HepG2 (cell line): ENCODE measurements at regions not wholly inside any gene's neighbourhood (a gene's known extent, or its start where the extent isn't known, plus 50 kb on each side); places are given as distances from the start of the nearest gene placed in this dataset.

Experiments used
- ADNP ChIP-seq: sonication (generic); formaldehyde crosslinking; IDR thresholded peaks from 2 replicates; pipeline ENCODE4 v1.4.0; 2020; ENCODE audit warnings: missing genetic modification reagents
- DBP ChIP-seq: sonication (generic); formaldehyde crosslinking; IDR thresholded peaks from 2 replicates; pipeline ENCODE4 v1.4.0; 2020; ENCODE audit warnings: missing genetic modification reagents; ENCODE audit errors: not compliant biosample characterization
- FOSL1 ChIP-seq: sonication (generic); formaldehyde crosslinking; IDR thresholded peaks from 2 replicates; pipeline ENCODE4 v1.9.0; 2021; ENCODE audit warnings: missing genetic modification reagents, borderline replicate concordance
- MNT ChIP-seq: fragments of 450-650 bp; IDR thresholded peaks from 2 replicates; pipeline ENCODE4 v1.6.1; 2016
- PATZ1 ChIP-seq: sonication (generic); formaldehyde crosslinking; IDR thresholded peaks from 2 replicates; pipeline ENCODE4 v1.4.0; 2020; ENCODE audit warnings: missing genetic modification reagents
- ZBTB39 ChIP-seq: sonication (generic); formaldehyde crosslinking; IDR thresholded peaks from 2 replicates; pipeline ENCODE4 v1.5.0; 2020; ENCODE audit warnings: missing genetic modification reagents
- ZFP90 ChIP-seq: sonication (generic); formaldehyde crosslinking; IDR thresholded peaks from 2 replicates; pipeline ENCODE4 v1.8.0; 2022; ENCODE audit warnings: missing genetic modification reagents, mild to moderate bottlenecking, inconsistent platforms, borderline replicate concordance
- ZNF570 ChIP-seq: sonication (generic); formaldehyde crosslinking; IDR thresholded peaks from 2 replicates; pipeline ENCODE4 v1.4.0; 2020; ENCODE audit warnings: mild to moderate bottlenecking, missing genetic modification reagents, borderline replicate concordance
- ZNF83 ChIP-seq: sonication (generic); formaldehyde crosslinking; IDR thresholded peaks from 2 replicates; pipeline ENCODE4 v1.4.0; 2020; ENCODE audit warnings: missing genetic modification reagents, mild to moderate bottlenecking, borderline replicate concordance
- ZSCAN12 ChIP-seq: sonication (generic); formaldehyde crosslinking; IDR thresholded peaks from 2 replicates; pipeline ENCODE4 v1.9.0; 2021; ENCODE audit warnings: mild to moderate bottlenecking, missing genetic modification reagents

- no peak for TF ChIP-seq PATZ1 (CRISPR knock-in tag)
- TF ChIP-seq ZSCAN12 (CRISPR knock-in tag) = no peak
- TF ChIP-seq FOSL1 (CRISPR knock-in tag) = no peak
- no peak for TF ChIP-seq ZBTB39 (CRISPR knock-in tag)
- TF ChIP-seq ADNP (CRISPR knock-in tag) = no peak
- no peak for TF ChIP-seq DBP (CRISPR knock-in tag)
- no peak for TF ChIP-seq ZFP90 (CRISPR knock-in tag)
- TF ChIP-seq MNT = peak; percentile 56; the same call in 1 of the 2 replicates
- no peak for TF ChIP-seq ZNF83 (CRISPR knock-in tag)
- no peak for TF ChIP-seq ZNF570 (CRISPR knock-in tag)
Measured at GRCh38 chr2:196291873-196292800, 120.8 kb upstream of the STK17B start (continued).
